GM19238 (cell line): ENCODE measurements at regions not wholly inside any gene's neighbourhood (a gene's known extent, or its start where the extent isn't known, plus 50 kb on each side); places are given as distances from the start of the nearest gene placed in this dataset.
"Not testable (repeated sequence)": the region's sequence is repeated elsewhere in the genome, so short reads cannot be mapped to it uniquely, and the experiment has no call there.

ENCODE experiments used
- DNase-seq: peaks from one replicate; pipeline ENCODE4 v3.0.0; 2011; ENCODE audit warnings: low spot score; ENCODE audit not compliant: insufficient read length

DNA sequence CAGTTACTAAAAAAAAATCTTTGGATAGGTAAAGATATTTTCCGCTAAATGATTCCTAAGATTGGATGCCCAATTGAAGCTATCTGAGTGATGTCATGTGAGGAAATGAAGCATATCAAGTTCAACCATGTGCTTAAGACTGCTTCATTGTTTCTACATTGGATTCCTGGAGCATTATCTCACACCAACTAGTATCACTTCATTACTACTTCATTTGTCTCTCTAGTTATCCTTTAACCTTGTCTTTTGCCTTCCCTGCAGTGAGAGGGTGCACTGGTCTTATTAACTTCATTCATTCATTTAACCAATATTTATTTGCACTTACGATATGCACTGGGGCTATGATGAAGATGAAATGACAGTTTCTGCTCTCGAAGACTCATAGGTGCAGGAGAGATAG is 198.1 kb downstream of the SLC38A4 start:
- DNase-seq, result no peak

DNA sequence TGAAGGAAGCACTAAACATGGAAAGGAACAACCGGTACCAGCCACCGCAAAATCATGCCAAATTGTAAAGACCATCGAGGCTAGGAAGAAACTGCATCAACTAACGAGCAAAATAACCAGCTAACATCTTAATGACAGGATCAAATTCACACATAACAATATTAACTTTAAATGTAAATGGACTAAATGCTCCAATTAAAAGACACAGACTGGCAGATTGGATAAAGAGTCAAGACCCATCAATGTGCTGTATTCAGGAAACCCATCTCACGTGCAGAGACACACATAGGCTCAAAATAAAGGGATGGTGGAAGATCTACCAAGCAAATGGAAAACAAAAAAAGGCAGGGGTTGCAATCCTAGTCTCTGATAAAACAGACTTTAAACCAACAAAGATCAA is 206.3 kb downstream of the SLC38A4 start:
- not testable (repeated sequence) for DNase-seq

DNA sequence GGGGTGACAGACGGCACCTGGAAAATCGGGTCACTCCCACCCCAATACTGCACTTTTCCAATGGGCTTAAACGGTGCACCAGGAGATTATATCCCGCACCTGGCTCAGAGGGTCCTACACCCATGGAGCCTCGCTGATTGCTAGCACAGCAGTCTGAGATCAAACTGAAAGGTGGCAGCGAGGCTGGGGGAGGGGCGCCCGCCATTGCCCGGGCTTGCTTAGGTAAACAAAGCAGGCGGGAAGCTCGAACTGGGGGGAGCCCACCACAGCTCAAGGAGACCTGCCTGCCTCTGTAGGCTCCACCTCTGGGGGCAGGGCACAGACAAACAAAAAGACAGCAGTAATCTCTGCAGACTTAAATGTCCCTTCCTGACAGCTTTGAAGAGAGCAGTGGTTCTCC is 208.1 kb downstream of the SLC38A4 start:
- not testable (repeated sequence) for DNase-seq

DNA sequence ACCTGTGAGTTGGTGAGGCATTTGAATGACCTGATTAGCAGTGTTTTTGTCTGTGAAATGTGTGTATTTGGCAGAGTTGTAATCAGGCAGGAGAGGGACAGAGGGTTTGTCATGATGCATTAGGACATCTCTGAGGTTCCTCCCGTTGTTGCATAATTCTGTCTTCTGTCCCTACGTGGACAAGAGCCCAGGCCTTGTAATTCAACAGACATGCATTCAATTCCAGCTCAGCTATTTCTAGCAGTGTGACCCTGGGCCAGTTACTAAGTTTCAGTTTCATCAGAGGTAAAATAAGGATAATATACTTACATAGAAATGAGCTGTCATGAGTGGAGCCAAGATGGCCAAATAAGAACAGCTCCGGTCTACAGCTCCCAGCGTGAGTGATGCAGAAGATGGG is 208.6 kb downstream of the SLC38A4 start:
- DNase-seq, result no peak

DNA sequence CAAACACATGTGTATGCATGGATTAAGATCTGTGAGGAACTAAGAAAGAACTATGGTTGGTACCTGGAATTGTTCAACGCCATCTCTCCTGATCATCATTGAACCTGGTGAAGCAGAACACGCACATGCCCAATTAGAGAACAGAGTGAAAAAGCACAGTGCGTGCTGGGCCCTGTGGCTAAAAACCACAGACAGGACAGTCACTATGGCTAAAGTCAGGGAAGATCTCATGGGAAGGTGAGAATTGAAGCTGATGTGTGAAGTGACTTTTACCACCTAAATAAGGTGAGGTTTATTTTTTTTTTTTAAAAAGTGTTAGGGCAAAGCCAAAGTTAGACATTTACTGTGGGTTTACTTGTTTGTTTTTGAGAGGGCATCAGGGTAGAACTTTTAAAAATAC is 215.0 kb downstream of the SLC38A4 start:
- DNase-seq, result no peak

DNA sequence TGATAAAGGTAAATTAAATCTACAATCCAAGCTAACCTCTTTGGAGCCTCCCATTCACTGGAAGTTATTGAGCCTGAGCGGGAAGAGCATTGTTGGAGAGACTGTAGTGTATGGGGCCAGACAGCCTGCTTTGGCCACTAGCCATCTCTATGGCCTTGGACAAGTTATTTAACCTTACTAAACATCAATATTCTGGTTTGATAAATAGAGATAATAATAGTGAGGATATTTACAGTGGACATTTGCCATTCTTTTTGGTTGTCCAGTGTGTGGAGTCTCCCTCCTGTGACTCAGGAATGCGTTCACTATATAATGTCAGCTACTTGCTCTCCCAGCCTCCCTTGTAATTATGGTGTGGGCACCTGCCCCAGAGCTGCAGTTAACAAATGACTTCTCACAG is 216.1 kb downstream of the SLC38A4 start:
- DNase-seq, result no peak

DNA sequence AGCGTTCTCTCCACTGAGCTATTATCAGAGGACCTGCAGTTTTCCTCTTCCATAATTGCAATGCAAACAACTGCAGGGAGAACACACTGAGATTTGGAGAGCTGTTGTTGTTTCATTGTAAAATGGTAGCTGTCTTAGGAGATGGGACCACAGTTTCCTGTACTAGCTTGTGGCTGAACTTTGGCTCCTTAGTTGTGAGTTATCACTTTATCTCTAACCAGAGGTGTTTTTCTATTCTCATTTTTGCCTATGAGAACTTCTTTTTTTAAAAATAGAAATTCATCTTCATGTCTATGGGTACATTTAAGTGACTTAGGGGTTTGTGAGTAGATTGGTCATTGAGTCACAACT is 216.5 kb downstream of the SLC38A4 start:
- DNase-seq, result peak; percentile 7

DNA sequence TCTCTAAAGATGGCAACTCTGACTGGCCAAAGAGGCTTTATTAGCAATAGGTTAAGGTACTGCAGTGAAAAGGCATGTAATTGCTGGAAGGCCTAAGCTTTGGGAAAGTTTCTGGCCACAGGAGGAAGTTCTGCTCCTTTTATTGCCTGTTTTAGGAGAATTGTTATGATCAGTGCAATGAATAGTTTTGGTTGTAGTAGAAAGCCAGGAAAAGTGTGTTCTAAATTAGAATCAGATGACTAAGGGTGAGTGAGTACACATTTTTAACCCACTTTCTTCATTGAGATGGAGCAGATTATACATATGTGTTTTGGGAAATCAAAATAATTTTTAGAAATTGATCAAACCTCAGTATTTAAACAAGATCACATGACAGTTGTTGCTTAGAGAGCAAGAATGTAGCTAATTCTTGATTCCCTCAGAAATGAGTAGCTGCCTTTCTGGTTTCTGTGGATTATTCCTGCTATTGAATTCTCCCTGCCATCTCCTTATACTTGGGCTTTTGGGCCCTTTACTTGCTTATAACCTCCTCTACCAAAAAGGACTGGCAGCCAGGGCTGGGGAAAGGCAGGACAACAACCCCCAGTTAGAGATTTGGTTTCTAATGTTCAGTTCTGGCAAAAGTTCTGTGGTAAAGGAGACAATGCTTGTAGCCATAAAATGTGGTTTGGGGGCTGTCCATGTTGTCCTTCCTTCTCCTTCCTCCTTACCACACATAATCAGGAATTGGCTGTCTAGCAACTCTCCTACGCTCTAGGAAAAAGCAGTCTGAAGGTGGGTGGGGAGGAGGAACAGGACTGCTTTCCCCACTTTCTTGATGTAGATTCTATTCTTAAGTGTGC is 217.1 kb downstream of the SLC38A4 start:
- DNase-seq, result no peak

DNA sequence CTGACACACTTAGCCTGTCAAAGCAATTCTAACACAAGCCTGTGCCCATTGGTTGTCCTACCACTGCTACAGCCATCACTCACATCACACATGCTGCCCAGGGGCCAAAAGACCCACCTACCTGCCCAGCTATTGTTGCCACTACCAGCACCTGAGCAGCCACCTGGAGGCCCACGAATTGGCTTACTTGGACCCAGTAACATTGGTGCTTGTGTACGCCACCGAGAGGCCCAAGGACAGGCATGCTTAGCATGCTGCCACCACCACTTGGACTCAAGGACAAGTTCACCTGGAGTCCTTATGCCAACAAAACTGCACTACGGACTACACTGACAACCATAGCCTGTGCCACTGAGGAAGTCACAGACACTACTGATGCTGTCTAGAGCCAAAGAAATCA is 221.1 kb downstream of the SLC38A4 start:
- DNase-seq, result no peak

DNA sequence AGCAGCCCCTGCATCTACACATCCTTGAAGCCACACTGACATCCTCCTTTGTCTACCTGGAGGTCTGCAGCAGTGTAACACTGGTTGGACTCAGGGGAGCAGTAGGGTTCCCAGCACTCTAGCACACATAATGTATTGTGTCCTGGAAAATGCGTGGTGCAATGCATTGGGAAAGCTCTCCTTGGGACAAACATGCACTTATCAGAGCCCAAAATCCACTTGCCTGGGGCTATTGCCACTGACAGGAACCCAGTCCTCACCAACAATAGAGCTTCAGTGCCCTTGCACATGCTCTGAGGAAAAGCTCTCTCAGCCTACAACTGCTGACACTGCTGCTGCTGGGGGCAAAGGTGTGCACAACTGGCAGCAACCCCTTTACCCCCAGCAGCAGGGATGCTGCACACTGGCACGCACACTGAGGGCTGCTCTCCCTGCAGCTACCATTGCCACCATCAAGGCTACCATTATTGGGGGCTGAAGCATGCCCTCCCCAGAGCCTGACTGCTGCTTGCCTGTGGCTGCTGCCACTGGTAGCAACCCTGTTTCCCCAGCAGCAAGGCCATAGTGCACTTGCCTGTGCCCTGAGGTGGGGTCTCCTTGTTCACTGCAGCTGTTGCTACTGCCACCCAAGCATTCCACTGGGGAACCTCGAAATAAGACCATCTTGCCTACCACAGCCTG is 221.9 kb downstream of the SLC38A4 start:
- no peak for DNase-seq

DNA sequence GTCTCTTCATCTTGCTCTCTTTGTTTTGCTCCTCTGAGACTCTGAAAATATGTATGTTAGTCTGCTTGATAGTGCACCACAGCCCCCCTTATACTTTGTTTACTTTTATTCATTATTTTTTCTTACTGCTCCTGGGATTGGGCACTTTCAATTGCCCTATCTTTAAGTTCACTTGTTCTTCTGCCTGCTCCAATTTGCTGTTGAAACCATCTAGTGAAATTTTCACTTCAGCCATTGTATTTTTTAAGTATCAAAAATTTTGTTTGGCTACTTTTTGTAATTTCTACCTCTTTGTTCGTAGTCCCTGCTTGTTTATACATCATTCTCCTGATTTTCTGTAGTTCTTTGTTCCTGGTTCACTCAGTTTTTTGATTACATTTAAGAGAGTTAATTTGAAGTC is 223.3 kb downstream of the SLC38A4 start:
- no peak for DNase-seq

DNA sequence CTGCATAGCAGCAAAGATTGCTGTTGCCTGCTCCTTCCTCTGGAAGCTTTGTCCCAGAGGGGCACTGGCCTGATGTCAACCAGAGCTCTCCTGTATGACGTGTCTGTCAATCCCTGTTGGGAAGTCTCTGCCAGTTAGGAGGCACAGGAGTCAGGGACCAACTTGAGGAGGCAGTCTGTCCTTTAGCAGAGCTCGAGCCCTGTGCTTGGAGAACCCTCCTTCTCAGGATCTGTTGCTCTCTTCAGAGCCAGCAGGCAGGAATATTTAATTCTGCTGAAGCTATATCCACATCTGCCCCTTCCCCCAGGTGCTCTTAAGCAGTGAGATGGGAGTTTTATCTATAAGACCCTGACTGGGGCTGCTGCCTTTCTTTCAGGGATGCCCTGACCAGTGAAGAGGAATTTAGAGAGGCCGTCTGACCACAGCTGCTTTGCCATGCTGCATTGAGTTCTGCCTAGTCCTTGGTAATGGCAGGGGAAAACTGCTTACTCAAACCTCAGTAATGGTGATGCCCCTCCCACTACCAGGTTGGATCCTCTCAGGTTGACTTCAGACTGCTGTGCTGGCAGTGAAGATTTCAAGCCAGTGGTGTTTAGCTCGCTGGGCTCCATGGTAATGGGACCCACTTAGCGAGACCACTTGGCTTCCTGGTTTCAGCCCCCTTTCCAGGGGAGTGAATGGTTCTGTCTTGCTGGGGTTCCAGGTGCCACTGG is 218.6 kb upstream of the SLC38A2 start:
- no peak for DNase-seq

DNA sequence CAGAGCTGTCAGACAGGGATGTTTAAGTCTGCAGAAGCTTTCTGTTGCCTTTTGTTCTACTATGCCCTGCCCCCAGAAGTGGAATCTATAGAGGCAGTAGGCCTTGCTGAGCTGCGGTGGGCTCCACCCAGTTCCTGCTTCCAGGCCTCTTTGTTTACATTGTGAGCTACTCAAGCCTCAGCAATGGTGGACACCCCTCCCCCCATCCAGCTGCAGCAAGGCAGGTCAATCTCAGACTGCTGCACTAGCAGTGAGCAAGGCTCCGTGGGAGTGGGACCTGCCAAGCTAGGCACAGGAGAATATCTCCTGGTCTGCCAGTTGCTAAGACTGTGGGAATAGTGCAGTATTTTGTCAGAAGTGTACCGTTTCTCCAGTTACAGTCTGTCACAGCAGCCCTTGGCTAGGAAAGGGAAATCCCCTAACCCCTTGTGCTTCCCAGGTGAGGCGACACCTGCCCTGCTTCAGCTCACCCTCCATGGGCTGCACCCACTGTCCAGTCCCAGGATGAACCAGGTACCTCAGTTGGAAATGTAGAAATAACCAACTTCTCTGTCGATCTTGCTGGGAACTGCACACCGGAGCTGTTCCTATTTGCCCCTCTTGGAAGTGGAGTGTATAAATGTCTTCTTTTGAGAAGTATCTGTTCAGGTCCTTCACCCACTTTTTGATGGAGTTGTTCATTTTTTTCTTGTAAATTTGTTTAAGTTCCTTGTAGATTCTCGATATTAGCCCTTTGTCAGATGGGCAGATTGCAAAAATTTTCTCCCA is 213.5 kb upstream of the SLC38A2 start:
- DNase-seq, result no peak

DNA sequence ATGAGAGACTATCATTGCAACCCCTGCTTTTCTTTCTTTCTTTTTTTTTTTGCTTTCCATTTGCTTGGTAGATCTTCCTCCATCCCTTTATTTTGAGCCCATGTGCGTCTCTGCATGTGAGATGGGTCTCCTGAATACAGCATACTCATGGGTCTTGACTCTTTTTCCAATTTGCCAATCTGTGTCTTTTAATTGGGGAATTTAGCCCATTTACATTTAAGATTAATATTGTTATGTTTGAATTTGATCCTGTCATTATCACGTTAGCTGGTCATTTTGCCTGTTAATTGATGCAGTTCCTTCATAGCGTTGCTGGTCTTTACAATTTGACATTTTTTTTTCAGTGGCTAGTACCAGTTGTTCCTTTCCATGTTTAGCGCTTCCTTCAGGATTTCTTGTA is 211.5 kb upstream of the SLC38A2 start:
- DNase-seq, result not testable (repeated sequence)

DNA sequence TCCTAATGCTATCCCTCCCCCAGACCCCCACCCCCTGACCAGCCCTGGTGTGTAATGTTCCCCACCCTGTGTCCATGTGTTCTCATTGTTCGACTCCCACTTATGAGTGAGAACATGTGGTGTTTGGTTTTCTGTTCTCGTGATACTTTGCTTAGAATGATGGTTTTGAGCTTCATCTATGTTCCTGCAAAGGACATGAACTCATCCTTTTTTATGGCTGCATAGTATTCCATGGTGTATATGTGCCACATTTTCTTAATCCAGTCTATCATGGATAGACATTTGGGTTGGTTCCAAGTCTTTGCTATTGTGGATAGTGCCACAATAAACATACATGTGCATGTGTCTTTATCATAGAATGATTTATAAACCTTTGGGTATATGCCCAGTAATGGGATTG is 209.4 kb upstream of the SLC38A2 start:
- DNase-seq, result not testable (repeated sequence)

DNA sequence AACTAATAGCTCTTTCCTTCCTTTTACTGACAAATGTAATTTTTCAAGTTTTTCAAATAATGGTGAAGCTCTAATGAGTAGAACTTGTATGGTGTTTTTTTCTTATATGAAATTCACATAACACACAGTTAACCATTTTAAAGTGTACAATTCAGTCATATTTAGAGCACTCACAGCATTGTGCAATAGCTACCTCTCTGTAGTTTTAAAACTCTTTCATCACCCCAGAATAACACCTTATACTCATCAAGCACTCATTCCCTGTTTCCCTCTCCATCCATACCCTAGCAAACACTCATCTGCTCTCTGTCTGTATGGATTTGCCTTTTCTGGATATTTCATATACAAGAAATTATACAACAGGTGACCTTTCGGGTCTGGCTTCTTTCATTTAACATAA is 207.9 kb upstream of the SLC38A2 start:
- no peak for DNase-seq

DNA sequence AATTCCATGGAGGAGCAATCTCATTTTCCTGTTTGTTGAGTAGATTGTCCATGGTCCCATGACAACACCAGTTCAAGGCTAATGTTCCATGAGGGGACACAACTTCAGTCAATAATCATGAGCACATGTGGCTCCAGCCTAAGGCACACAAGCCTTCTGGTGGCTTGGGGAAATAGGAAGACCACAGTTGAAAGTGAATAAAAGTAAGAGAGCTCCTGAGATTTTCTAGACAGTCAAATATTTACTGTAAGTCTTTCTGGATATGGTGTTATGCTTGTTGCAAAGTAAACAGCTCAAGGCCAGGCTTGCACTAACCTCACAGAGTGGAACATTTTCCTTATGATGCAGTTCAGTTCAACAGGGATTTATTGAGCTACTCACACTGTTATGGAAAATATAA is 206.9 kb upstream of the SLC38A2 start:
- no peak for DNase-seq

DNA sequence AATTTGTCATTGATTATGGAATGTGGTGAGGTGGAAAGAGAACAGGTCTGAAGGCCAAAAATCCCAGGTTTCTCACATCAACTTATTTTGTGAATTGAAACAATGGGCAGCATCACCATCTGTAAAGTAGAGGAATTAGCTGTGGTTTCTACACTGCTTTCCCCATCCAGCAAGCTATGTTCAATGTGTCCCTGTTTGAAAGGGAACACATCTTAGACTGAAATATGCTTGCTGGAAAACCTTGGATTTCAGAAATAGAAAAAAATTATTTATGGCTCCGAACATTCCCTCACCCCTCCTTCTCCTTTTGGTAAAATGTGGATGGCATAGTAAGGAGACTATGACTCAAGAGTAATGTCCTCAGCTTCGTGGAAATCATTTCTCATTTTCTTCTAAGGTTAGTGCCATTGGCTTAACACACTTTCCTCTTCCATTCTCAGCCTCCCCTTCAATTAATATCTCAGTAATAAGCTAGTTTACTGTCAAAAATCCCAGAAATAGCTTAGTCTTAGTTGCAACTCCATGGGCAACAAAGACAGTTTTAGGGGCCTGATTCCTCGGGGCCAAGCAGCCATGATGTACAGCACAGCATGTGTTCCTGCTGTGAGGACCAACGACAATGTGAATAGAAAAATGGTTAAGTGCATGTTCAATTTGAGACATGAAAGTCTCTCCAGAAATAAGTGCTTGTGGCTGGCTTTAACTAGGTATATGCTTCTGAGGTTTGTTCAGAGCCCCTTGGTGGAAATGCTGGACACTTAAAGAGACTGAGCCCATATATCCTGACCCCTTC is 205.8 kb upstream of the SLC38A2 start:
- no peak for DNase-seq

DNA sequence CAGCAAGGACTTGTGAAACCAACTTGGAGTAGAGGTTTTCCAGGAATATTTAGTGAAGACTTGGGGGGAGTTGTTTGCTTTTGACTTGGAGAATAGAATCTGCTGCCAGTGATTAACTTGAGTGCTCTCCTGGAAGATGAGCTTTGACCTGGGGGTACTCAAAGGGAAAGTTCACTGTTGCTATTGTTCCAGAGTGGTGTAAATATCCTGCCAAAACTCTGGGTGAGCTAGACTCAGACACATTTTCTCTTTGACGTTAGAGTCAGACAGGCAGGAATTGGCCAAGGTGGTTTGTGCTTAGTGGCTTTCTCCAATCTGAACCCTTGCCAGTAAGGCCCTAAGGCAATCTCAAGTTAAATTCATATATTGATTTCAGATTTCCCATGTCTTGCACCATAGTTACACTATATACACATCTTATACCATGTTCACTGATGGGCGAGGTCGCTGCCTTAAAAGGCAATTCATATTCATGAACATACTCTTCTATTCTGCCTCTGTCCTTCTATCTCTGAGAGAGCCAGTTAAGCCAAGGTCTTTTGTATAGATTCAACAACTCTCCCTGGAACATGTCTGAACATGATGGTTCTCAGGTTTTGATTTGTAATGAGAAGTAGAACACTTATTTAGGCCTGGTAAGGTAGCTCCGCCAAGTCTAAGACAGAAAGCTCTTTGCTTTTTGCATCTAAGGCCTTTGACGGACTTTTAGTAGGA is 204.6 kb upstream of the SLC38A2 start:
- no peak for DNase-seq

DNA sequence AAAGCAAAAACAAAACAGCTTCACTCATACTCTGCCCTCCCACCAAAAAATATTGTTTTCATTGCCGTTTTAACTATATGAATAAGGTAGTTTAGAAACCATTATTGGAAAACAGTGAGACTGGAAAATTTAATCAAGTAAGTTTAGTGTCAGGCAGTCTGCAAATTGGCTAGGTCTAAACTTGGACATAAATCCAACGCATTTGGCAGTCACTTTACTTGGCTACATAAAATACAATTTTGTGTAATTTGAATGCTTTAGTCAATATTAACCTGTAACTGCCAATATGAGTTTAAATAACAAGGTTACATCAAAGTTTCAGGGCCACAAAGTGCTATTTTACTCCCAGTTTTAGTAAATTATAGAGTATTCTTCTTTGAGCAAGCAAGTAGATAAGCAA is 202.3 kb upstream of the SLC38A2 start:
- no peak for DNase-seq
